IPS-18a (cell line): ENCODE measurements at regions not wholly inside any gene's neighbourhood (a gene's known extent, or its start where the extent isn't known, plus 50 kb on each side); places are given as distances from the start of the nearest gene placed in this dataset.

Experiments used
- H3K27ac ChIP-seq: one replicate; pipeline ENCODE4 v1.5.1; 2013; ENCODE audit warnings: low read length
- H3K27me3 ChIP-seq: one replicate; pipeline ENCODE4 v1.6.1; 2013; ENCODE audit warnings: mild to moderate bottlenecking, low read length; ENCODE audit not compliant: control insufficient read depth, insufficient read depth
- H3K36me3 ChIP-seq: one replicate; pipeline ENCODE4 v1.6.1; 2013; ENCODE audit warnings: low read depth, low read length; ENCODE audit not compliant: control insufficient read depth
- H3K4me1 ChIP-seq: one replicate; pipeline ENCODE4 v1.6.1; 2013; ENCODE audit warnings: low read depth, low read length; ENCODE audit not compliant: control insufficient read depth
- H3K4me3 ChIP-seq: one replicate; pipeline ENCODE4 v1.5.1; 2013; ENCODE audit warnings: low read length
- H3K9ac ChIP-seq: one replicate; pipeline ENCODE4 v1.6.1; 2013; ENCODE audit warnings: mild to moderate bottlenecking, low read length, moderate library complexity
- H3K9me3 ChIP-seq: one replicate; pipeline ENCODE4 v1.6.1; 2013; ENCODE audit warnings: low read depth, low read length; ENCODE audit not compliant: control insufficient read depth

- Histone ChIP-seq H3K9ac (no peak overlapping the region), H3K4me3 (no peak overlapping the region), H3K27ac (no peak overlapping the region), H3K36me3 (no peaks in the 10 kb centered on the region), H3K4me1 (peaks cover 15% of the 10 kb centered on the region), H3K27me3 (no peaks in the 10 kb centered on the region), H3K9me3 (no peaks in the 10 kb centered on the region)
Observed at GRCh38 chr3:76938962-76939361, 100.9 kb upstream of the ROBO2 start.

GRCh38 chr3:76940181-76940770 lies 99.6 kb upstream of the ROBO2 start:
- no peaks in the 10 kb centered on the region for H3K27me3 ChIP-seq
- no peak overlapping the region for H3K9ac ChIP-seq
- H3K4me3 ChIP-seq: no peak overlapping the region
- H3K9me3 ChIP-seq: no peaks in the 10 kb centered on the region
- no peaks in the 10 kb centered on the region for H3K36me3 ChIP-seq
- peaks cover 15% of the 10 kb centered on the region for H3K4me1 ChIP-seq
- no peak overlapping the region for H3K27ac ChIP-seq

GRCh38 chr3:76941376-76941775 lies 98.5 kb upstream of the ROBO2 start:
- no peaks in the 10 kb centered on the region for H3K27me3 ChIP-seq
- no peak overlapping the region for H3K27ac ChIP-seq
- H3K4me1 ChIP-seq: peaks cover 15% of the 10 kb centered on the region
- no peak overlapping the region for H3K9ac ChIP-seq
- H3K9me3 ChIP-seq: no peaks in the 10 kb centered on the region
- H3K36me3 ChIP-seq: no peaks in the 10 kb centered on the region
- H3K4me3 ChIP-seq: no peak overlapping the region

- peak overlapping the region; percentile 39 for H3K27ac ChIP-seq
Observed at GRCh38 chr3:76942101-76942500, 97.8 kb upstream of the ROBO2 start.

GRCh38 chr3:76943058-76943457 lies 96.8 kb upstream of the ROBO2 start:
- no peaks in the 10 kb centered on the region for H3K36me3 ChIP-seq
- no peak overlapping the region for H3K27ac ChIP-seq
- H3K9ac ChIP-seq: peak overlapping the region; percentile 18
- H3K27me3 ChIP-seq: no peaks in the 10 kb centered on the region
- no peaks in the 10 kb centered on the region for H3K9me3 ChIP-seq
- H3K4me3 ChIP-seq: no peak overlapping the region
- peaks cover 15% of the 10 kb centered on the region for H3K4me1 ChIP-seq

More at GRCh38 chr3:76942101-76942500, 97.8 kb upstream of the ROBO2 start:
- no peak overlapping the region for H3K4me3 ChIP-seq
- H3K36me3 ChIP-seq: no peaks in the 10 kb centered on the region
- H3K9me3 ChIP-seq: no peaks in the 10 kb centered on the region
- peak overlapping the region; percentile 7 for H3K9ac ChIP-seq
- H3K4me1 ChIP-seq: peaks cover 15% of the 10 kb centered on the region
- H3K27me3 ChIP-seq: no peaks in the 10 kb centered on the region

GRCh38 chr3:76943671-76944070 lies 96.2 kb upstream of the ROBO2 start:
- Histone ChIP-seq H3K9ac (peak overlapping the region; percentile 18), H3K27me3 (no peaks in the 10 kb centered on the region), H3K27ac (no peak overlapping the region), H3K4me1 (peaks cover 15% of the 10 kb centered on the region), H3K4me3 (no peak overlapping the region), H3K36me3 (no peaks in the 10 kb centered on the region), H3K9me3 (no peaks in the 10 kb centered on the region)

- Histone ChIP-seq H3K9me3 (no peaks in the 10 kb centered on the region), H3K27me3 (no peaks in the 10 kb centered on the region), H3K9ac (no peak overlapping the region), H3K27ac (no peak overlapping the region), H3K36me3 (no peaks in the 10 kb centered on the region), H3K4me3 (no peak overlapping the region), H3K4me1 (no peaks in the 10 kb centered on the region)
Observed at GRCh38 chr3:76949033-76949432, 90.9 kb upstream of the ROBO2 start.

- Histone ChIP-seq H3K4me1 (no peaks in the 10 kb centered on the region), H3K27me3 (no peaks in the 10 kb centered on the region), H3K27ac (no peak overlapping the region), H3K9ac (no peak overlapping the region), H3K4me3 (no peak overlapping the region), H3K9me3 (no peaks in the 10 kb centered on the region), H3K36me3 (no peaks in the 10 kb centered on the region)
Observed at GRCh38 chr3:76949462-76949861, 90.4 kb upstream of the ROBO2 start.

- no peak overlapping the region for H3K9ac ChIP-seq
- no peaks in the 10 kb centered on the region for H3K27me3 ChIP-seq
- no peak overlapping the region for H3K27ac ChIP-seq
- no peaks in the 10 kb centered on the region for H3K4me1 ChIP-seq
- no peaks in the 10 kb centered on the region for H3K36me3 ChIP-seq
- H3K4me3 ChIP-seq: no peak overlapping the region
- no peaks in the 10 kb centered on the region for H3K9me3 ChIP-seq
Observed at GRCh38 chr3:76950590-76950989, 89.3 kb upstream of the ROBO2 start.

- Histone ChIP-seq H3K36me3 (no peaks in the 10 kb centered on the region), H3K9me3 (no peaks in the 10 kb centered on the region)
Observed at GRCh38 chr3:76954412-76954811, 85.5 kb upstream of the ROBO2 start.

GRCh38 chr3:76958274-76958673 lies 81.6 kb upstream of the ROBO2 start:
- Histone ChIP-seq H3K27ac (no peak overlapping the region), H3K27me3 (no peaks in the 10 kb centered on the region), H3K4me3 (no peak overlapping the region), H3K9me3 (no peaks in the 10 kb centered on the region), H3K4me1 (no peaks in the 10 kb centered on the region), H3K36me3 (no peaks in the 10 kb centered on the region), H3K9ac (no peak overlapping the region)

More at GRCh38 chr3:76954412-76954811, 85.5 kb upstream of the ROBO2 start:
- Histone ChIP-seq H3K27ac (no peak overlapping the region), H3K4me3 (no peak overlapping the region), H3K4me1 (no peaks in the 10 kb centered on the region), H3K9ac (no peak overlapping the region), H3K27me3 (no peaks in the 10 kb centered on the region)

GRCh38 chr3:76958861-76959260 lies 81.0 kb upstream of the ROBO2 start:
- H3K4me3 ChIP-seq: no peak overlapping the region
- no peaks in the 10 kb centered on the region for H3K9me3 ChIP-seq
- no peaks in the 10 kb centered on the region for H3K4me1 ChIP-seq
- no peak overlapping the region for H3K9ac ChIP-seq
- H3K27me3 ChIP-seq: no peaks in the 10 kb centered on the region
- H3K36me3 ChIP-seq: no peaks in the 10 kb centered on the region
- H3K27ac ChIP-seq: no peak overlapping the region
